ENCODE measurements at regions not wholly inside any gene's neighbourhood (a gene's known extent, or its start where the extent isn't known, plus 50 kb on each side); places are given as distances from the start of the nearest gene placed in this dataset.

DNA sequence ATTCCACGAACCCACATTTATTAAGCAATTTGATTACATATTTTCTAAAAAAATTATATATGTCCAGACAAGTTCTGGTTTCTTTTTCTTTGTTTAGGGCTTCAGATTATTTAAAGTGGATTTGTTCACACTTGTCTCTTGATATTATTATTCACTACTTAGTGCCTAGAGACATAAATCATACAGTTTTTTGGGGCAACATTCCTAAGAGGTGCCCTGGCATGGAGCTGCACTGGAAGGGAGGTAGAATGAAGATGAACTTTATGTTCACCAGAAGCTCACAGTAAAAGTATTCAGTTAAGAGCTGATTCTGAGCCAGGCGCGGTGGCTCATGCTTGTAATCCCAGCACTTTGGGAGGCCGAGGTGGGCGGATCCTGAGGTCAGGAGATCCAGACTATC lies 762.7 kb upstream of the TMEFF2 start:
- DNase-seq = no peak
- no peak overlapping the region for H3K4me3 Mint-ChIP-seq
- H4K20me1 ChIP-seq (ENCODE audit: insufficient read depth, low read length) = no peaks in the 10 kb centered on the region
- no peak overlapping the region for H3K27ac Mint-ChIP-seq
- no peaks in the 10 kb centered on the region for H3K4me1 Mint-ChIP-seq
- H3K9me3 ChIP-seq (replicated peaks in 1 of 2; ENCODE audit: control insufficient read depth in 1 of 2, insufficient read depth in 1 of 2, low read length in 2 of 2) = peaks cover 5 to 10% of the 10 kb centered on the region in 2 donors
- H3K36me3 Mint-ChIP-seq = no peaks in the 10 kb centered on the region
- no peaks in the 10 kb centered on the region for H3K4me1 ChIP-seq (ENCODE audit: control insufficient read depth in 1 of 2, insufficient read depth in 2 of 2, low read length in 2 of 2)
- H3K79me2 ChIP-seq (ENCODE audit: insufficient read depth, low read length) = no peaks in the 10 kb centered on the region
- no peak overlapping the region for H3K9ac ChIP-seq (ENCODE audit: insufficient read depth, low read length, poor library complexity, severe bottlenecking)
- no peaks in the 10 kb centered on the region for H3K36me3 ChIP-seq (replicated peaks in 1 of 2; ENCODE audit: control insufficient read depth in 1 of 2, insufficient read depth in 2 of 2, low read length in 2 of 2)
- H3K27ac ChIP-seq (ENCODE audit: low read depth in 1 of 2, low read length in 2 of 2) = no peak overlapping the region
- no peak overlapping the region for H3K4me3 ChIP-seq (replicated peaks in 1 of 3; ENCODE audit: low read depth in 2 of 3, low read length in 3 of 3)
- peaks cover 3 to 11% (median 4%) of the 10 kb centered on the region in 7 donors for H3K9me3 Mint-ChIP-seq
- TF ChIP-seq, protein P1, sequence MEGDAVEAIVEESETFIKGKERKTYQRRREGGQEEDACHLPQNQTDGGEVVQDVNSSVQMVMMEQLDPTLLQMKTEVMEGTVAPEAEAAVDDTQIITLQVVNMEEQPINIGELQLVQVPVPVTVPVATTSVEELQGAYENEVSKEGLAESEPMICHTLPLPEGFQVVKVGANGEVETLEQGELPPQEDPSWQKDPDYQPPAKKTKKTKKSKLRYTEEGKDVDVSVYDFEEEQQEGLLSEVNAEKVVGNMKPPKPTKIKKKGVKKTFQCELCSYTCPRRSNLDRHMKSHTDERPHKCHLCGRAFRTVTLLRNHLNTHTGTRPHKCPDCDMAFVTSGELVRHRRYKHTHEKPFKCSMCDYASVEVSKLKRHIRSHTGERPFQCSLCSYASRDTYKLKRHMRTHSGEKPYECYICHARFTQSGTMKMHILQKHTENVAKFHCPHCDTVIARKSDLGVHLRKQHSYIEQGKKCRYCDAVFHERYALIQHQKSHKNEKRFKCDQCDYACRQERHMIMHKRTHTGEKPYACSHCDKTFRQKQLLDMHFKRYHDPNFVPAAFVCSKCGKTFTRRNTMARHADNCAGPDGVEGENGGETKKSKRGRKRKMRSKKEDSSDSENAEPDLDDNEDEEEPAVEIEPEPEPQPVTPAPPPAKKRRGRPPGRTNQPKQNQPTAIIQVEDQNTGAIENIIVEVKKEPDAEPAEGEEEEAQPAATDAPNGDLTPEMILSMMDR (IDR thresholded peaks at IDR 0.05) = no peak
- no peak overlapping the region for H2AFZ ChIP-seq (ENCODE audit: insufficient read depth, low read depth, low read length, poor library complexity, severe bottlenecking)
- intact Hi-C loops (cut with micrococcal nuclease) = no loop called here
- peaks cover 0 to 2% (median 0%) of the 10 kb centered on the region in 3 donors for H3K27me3 Mint-ChIP-seq (ENCODE audit: low read depth in 3 of 3)
- no peaks in the 10 kb centered on the region for H3K27me3 ChIP-seq (ENCODE audit: control insufficient read depth in 2 of 2, insufficient read depth in 2 of 2, low read length in 2 of 2)
- no peak overlapping the region for H3K4me2 ChIP-seq (replicated peaks; ENCODE audit: extremely low read depth, low read length, poor library complexity, severe bottlenecking)
- 89% methylated on average over 4 of the region's 5 CpGs for WGBS (ENCODE audit: insufficient coverage)

DNA sequence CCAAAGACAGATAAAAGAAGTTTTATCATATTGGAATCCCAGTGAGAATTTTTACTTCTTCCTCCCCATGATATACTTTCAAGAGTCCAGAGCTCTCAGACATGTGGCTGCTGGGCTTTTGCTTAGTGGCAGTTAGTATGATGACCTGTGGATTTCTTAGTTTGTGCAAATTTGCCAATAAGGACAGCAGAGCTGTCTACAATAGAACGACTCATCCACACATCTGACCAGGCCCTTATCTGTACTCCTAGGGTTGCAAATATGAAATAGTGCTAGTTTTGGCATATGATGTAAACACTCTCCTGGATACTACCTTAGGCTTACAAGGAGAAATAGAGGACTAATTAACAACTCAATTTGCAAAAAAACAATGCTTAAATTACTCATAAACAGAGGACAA lies 758.4 kb upstream of the TMEFF2 start:
- TF ChIP-seq, protein P1 (IDR thresholded peaks at IDR 0.05) = no peak
- intact Hi-C loops (cut with micrococcal nuclease) = no loop called here
- H3K9me3 Mint-ChIP-seq = peaks cover 0 to 8% (median 3%) of the 10 kb centered on the region in 7 donors
- H3K4me3 ChIP-seq (replicated peaks in 1 of 3; ENCODE audit: low read depth in 2 of 3, low read length in 3 of 3) = no peak overlapping the region
- H3K4me2 ChIP-seq (replicated peaks; ENCODE audit: extremely low read depth, low read length, poor library complexity, severe bottlenecking) = no peak overlapping the region
- H3K27ac ChIP-seq (ENCODE audit: low read depth in 1 of 2, low read length in 2 of 2) = no peak overlapping the region
- peaks cover 0 to 2% (median 0%) of the 10 kb centered on the region in 3 donors for H3K27me3 Mint-ChIP-seq (ENCODE audit: low read depth in 3 of 3)
- WGBS (ENCODE audit: insufficient coverage) = no CpG with 5 or more reads among the region's 1 CpG
- DNase-seq = no peak
- H3K4me3 Mint-ChIP-seq = no peak overlapping the region
- no peaks in the 10 kb centered on the region for H3K27me3 ChIP-seq (ENCODE audit: control insufficient read depth in 2 of 2, insufficient read depth in 2 of 2, low read length in 2 of 2)
- no peaks in the 10 kb centered on the region for H3K79me2 ChIP-seq (ENCODE audit: insufficient read depth, low read length)
- H3K36me3 ChIP-seq (replicated peaks in 1 of 2; ENCODE audit: control insufficient read depth in 1 of 2, insufficient read depth in 2 of 2, low read length in 2 of 2) = no peaks in the 10 kb centered on the region
- H4K20me1 ChIP-seq (ENCODE audit: insufficient read depth, low read length) = no peaks in the 10 kb centered on the region
- H3K4me1 Mint-ChIP-seq = no peaks in the 10 kb centered on the region
- H3K36me3 Mint-ChIP-seq = no peaks in the 10 kb centered on the region
- no peak overlapping the region for H3K9ac ChIP-seq (ENCODE audit: insufficient read depth, low read length, poor library complexity, severe bottlenecking)
- no peak overlapping the region for H3K27ac Mint-ChIP-seq
- peaks cover 0 to 3% of the 10 kb centered on the region in 2 donors for H3K9me3 ChIP-seq (replicated peaks in 1 of 2; ENCODE audit: control insufficient read depth in 1 of 2, insufficient read depth in 1 of 2, low read length in 2 of 2)
- H3K4me1 ChIP-seq (ENCODE audit: control insufficient read depth in 1 of 2, insufficient read depth in 2 of 2, low read length in 2 of 2) = no peaks in the 10 kb centered on the region
- H2AFZ ChIP-seq (ENCODE audit: insufficient read depth, low read depth, low read length, poor library complexity, severe bottlenecking) = no peak overlapping the region

All from CD14-positive monocyte (primary cell).